HG02763 (cell line): ENCODE measurements at regions not wholly inside any gene's neighbourhood (a gene's known extent, or its start where the extent isn't known, plus 50 kb on each side); places are given as distances from the start of the nearest gene placed in this dataset.

Experiments
- ATAC-seq: cut with Tn5 transposase; IDR thresholded peaks from one replicate; pipeline ENCODE4 v1.9.1; 2021; ENCODE audit warnings: mild to moderate bottlenecking, moderate library complexity; ENCODE audit not compliant: unreplicated experiment

- no peak for ATAC-seq
These were observed 610.5 kb downstream of the ACTR3B start for GRCh38 chr7:153370092-153370491.

- ATAC-seq = no peak
These were observed 621.1 kb downstream of the ACTR3B start for GRCh38 chr7:153380636-153381035.

- ATAC-seq = no peak
These were observed 621.9 kb downstream of the ACTR3B start for GRCh38 chr7:153381275-153382040.

- ATAC-seq = no peak
These were observed 623.1 kb downstream of the ACTR3B start for GRCh38 chr7:153382641-153383101.

GRCh38 chr7:153383781-153384180 lies 624.2 kb downstream of the ACTR3B start:
- ATAC-seq = no peak

GRCh38 chr7:153385502-153385901 lies 626.0 kb downstream of the ACTR3B start:
- ATAC-seq = no peak

GRCh38 chr7:153386556-153386955 lies 627.0 kb downstream of the ACTR3B start:
- no peak for ATAC-seq

GRCh38 chr7:153388611-153389010 lies 629.1 kb downstream of the ACTR3B start:
- no peak for ATAC-seq

GRCh38 chr7:153389261-153389660 lies 629.7 kb downstream of the ACTR3B start:
- no peak for ATAC-seq

- no peak for ATAC-seq
These were observed 631.4 kb downstream of the ACTR3B start for GRCh38 chr7:153390955-153391354.

GRCh38 chr7:153392726-153393125 lies 633.2 kb downstream of the ACTR3B start:
- no peak for ATAC-seq

GRCh38 chr7:153393666-153394065 lies 634.1 kb downstream of the ACTR3B start:
- ATAC-seq = no peak

GRCh38 chr7:153396475-153396874 lies 636.9 kb downstream of the ACTR3B start:
- no peak for ATAC-seq

GRCh38 chr7:153397459-153397858 lies 637.9 kb downstream of the ACTR3B start:
- ATAC-seq = no peak

- ATAC-seq = no peak
These were observed 638.4 kb downstream of the ACTR3B start for GRCh38 chr7:153397906-153398305.

GRCh38 chr7:153398370-153398769 lies 638.8 kb downstream of the ACTR3B start:
- ATAC-seq = no peak

- ATAC-seq = no peak
These were observed 639.4 kb downstream of the ACTR3B start for GRCh38 chr7:153398789-153399553.

GRCh38 chr7:153399554-153399940 lies 640.0 kb downstream of the ACTR3B start:
- ATAC-seq = no peak

- ATAC-seq = no peak
These were observed 641.4 kb downstream of the ACTR3B start for GRCh38 chr7:153400735-153401593.

- no peak for ATAC-seq
These were observed 642.5 kb downstream of the ACTR3B start for GRCh38 chr7:153401795-153402720.
